ENCODE measurements at regions not wholly inside any gene's neighbourhood (a gene's known extent, or its start where the extent isn't known, plus 50 kb on each side); places are given as distances from the start of the nearest gene placed in this dataset.

DNA sequence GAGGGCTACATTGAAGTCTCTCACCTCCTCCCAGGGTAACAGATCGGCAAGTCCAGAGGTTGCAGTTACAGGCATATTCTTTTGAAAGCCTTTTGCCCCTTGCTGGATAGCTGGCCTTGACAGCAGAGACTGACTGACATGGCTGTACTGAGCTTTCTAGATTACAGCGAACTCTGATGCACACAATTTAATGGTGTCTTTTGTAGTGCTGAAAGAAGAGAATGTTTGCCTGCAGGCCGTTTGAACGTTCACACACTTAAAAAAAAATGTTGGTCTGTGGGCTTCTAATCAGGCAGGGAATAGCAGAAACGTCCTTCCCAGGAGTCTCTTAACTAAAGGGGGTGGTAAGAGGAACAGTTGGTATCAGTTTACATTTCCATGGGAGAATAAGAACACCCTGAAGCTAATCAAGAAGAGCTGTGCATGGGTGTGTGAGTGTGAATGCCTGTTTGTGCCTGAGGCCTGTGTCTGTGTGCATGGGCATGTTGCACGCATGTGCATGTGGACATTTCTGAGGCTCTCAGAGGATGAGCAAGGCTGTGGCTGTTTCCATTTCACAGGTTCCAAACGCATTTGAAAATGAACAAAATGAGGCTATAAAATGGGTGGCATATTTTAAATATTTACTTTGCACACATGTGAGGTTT, 213.9 kb upstream of the SSTR4 start:
- DNase-seq (ENCODE audit: extremely low read depth in 1 of 4, low spot score in 3 of 4), result no peak
- 31% methylated on average over 7 of the region's 7 CpGs for WGBS (ENCODE audit: insufficient coverage, low coverage, missing lambda C conversion rate)
- H3K36me3 ChIP-seq (ENCODE audit: control insufficient read depth, insufficient read depth, low read length), result no peaks in the 10 kb centered on the region
- FAIRE-seq, result no peak
- BruUV-seq (replicated peaks), result no TSS peak
- H3K4me1 ChIP-seq (replicated peaks in 1 of 2; ENCODE audit: control insufficient read depth in 2 of 2, insufficient read depth in 2 of 2, low read length in 2 of 2), result peaks cover 0 to 3% of the 10 kb centered on the region in 2 experiments; a peak in 3 of 5 replicates
- 0 out of 2 replicates have a peak overlapping the region, but pooled peaks have one; percentile 45 for H2AFZ ChIP-seq (ENCODE audit: low read depth, low read length)
- H3K27me3 ChIP-seq (ENCODE audit: control insufficient read depth in 2 of 2, insufficient read depth in 2 of 2, low read length in 2 of 2), result no peaks in the 10 kb centered on the region
- H3K4me2 ChIP-seq (ENCODE audit: insufficient read depth, low read length), result no peak overlapping the region
- H3K9me1 ChIP-seq (ENCODE audit: control insufficient read depth, insufficient read depth, low read length), result no peaks in the 10 kb centered on the region
- POLR2A ChIA-PET, result interaction anchor here (1.2 kb wide), 1 partner anchor 522 kb away, joined by 4 read pairs; no protein-coding TSS in a partner anchor
- H3K9me3 ChIP-seq (replicated peaks; ENCODE audit: control insufficient read depth, insufficient read depth, low read depth, low read length), result no peaks in the 10 kb centered on the region
- in situ Hi-C loops (cut with MboI) (no loop called here), intact Hi-C loops (cut with micrococcal nuclease) (no loop called here)
- H3K4me3 ChIP-seq, result no peak overlapping the region
- no peak for ATAC-seq
- no peaks in the 10 kb centered on the region for H3K79me2 ChIP-seq (ENCODE audit: control insufficient read depth, insufficient read depth, low read length)
- H3K9ac ChIP-seq (ENCODE audit: insufficient read depth in 1 of 2, low read depth in 2 of 2, low read length in 2 of 2), result no peak overlapping the region
- H4K20me1 ChIP-seq (replicated peaks; ENCODE audit: control insufficient read depth, insufficient read depth, low read length), result no peaks in the 10 kb centered on the region
- H3K27ac ChIP-seq (ENCODE audit: extremely low read depth, low read depth, low read length), result no peak overlapping the region
- CTCF ChIA-PET (ENCODE audit: low intra/inter-chr PET ratio), result no interaction called here
- no peak for TF ChIP-seq RBM34 (IDR thresholded peaks at IDR 0.05; ENCODE audit: borderline replicate concordance, insufficient read depth, low read length)
- TF ChIP-seq, protein P1, sequence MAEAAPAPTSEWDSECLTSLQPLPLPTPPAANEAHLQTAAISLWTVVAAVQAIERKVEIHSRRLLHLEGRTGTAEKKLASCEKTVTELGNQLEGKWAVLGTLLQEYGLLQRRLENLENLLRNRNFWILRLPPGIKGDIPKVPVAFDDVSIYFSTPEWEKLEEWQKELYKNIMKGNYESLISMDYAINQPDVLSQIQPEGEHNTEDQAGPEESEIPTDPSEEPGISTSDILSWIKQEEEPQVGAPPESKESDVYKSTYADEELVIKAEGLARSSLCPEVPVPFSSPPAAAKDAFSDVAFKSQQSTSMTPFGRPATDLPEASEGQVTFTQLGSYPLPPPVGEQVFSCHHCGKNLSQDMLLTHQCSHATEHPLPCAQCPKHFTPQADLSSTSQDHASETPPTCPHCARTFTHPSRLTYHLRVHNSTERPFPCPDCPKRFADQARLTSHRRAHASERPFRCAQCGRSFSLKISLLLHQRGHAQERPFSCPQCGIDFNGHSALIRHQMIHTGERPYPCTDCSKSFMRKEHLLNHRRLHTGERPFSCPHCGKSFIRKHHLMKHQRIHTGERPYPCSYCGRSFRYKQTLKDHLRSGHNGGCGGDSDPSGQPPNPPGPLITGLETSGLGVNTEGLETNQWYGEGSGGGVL (CRISPR knock-in tag; IDR thresholded peaks at IDR 0.05), result no peak
- TF ChIP-seq ARID2 (IDR thresholded peaks at IDR 0.05), result no peak
- no peak for TF ChIP-seq ZNF780A (CRISPR knock-in tag; IDR thresholded peaks at IDR 0.05)
- no peak for TF ChIP-seq SNIP1 (IDR thresholded peaks at IDR 0.05; ENCODE audit: low read depth)
- TF ChIP-seq NRF1 (conservative IDR thresholded peaks at IDR 0.05 in 1 of 2, IDR thresholded peaks at IDR 0.05 in 1 of 2), result no peak
- TF ChIP-seq GATAD2A (IDR thresholded peaks at IDR 0.05), result no peak
- no peak for TF ChIP-seq RBM39 (optimal IDR thresholded peaks at IDR 0.05; ENCODE audit: low read depth, low read length)
- no peak for TF ChIP-seq ZNF57 (CRISPR knock-in tag; IDR thresholded peaks at IDR 0.05)
- no peak for TF ChIP-seq BRD4 (IDR thresholded peaks at IDR 0.05)
- TF ChIP-seq SOX6 (IDR thresholded peaks at IDR 0.05), result no peak
- TF ChIP-seq CC2D1A (IDR thresholded peaks at IDR 0.05), result no peak
- TF ChIP-seq KLF1 (tag; IDR thresholded peaks at IDR 0.05), result no peak
- no peak for TF ChIP-seq TEAD2 (tag; IDR thresholded peaks at IDR 0.05)
- TF ChIP-seq, protein P2, sequence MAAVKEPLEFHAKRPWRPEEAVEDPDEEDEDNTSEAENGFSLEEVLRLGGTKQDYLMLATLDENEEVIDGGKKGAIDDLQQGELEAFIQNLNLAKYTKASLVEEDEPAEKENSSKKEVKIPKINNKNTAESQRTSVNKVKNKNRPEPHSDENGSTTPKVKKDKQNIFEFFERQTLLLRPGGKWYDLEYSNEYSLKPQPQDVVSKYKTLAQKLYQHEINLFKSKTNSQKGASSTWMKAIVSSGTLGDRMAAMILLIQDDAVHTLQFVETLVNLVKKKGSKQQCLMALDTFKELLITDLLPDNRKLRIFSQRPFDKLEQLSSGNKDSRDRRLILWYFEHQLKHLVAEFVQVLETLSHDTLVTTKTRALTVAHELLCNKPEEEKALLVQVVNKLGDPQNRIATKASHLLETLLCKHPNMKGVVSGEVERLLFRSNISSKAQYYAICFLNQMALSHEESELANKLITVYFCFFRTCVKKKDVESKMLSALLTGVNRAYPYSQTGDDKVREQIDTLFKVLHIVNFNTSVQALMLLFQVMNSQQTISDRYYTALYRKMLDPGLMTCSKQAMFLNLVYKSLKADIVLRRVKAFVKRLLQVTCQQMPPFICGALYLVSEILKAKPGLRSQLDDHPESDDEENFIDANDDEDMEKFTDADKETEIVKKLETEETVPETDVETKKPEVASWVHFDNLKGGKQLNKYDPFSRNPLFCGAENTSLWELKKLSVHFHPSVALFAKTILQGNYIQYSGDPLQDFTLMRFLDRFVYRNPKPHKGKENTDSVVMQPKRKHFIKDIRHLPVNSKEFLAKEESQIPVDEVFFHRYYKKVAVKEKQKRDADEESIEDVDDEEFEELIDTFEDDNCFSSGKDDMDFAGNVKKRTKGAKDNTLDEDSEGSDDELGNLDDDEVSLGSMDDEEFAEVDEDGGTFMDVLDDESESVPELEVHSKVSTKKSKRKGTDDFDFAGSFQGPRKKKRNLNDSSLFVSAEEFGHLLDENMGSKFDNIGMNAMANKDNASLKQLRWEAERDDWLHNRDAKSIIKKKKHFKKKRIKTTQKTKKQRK (IDR thresholded peaks at IDR 0.05; ENCODE audit: borderline replicate concordance, low read depth, low read length), result no peak
- TF ChIP-seq, protein P3, sequence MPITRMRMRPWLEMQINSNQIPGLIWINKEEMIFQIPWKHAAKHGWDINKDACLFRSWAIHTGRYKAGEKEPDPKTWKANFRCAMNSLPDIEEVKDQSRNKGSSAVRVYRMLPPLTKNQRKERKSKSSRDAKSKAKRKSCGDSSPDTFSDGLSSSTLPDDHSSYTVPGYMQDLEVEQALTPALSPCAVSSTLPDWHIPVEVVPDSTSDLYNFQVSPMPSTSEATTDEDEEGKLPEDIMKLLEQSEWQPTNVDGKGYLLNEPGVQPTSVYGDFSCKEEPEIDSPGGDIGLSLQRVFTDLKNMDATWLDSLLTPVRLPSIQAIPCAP (CRISPR knock-in tag; IDR thresholded peaks at IDR 0.05; ENCODE audit: borderline replicate concordance), result no peak
- no peak for TF ChIP-seq ZNF253 (CRISPR knock-in tag; conservative IDR thresholded peaks at IDR 0.05)

Measured in K562 (cell line).